IPS-15b (cell line): ENCODE measurements at regions not wholly inside any gene's neighbourhood (a gene's known extent, or its start where the extent isn't known, plus 50 kb on each side); places are given as distances from the start of the nearest gene placed in this dataset.

Source experiments
- H3K27me3 ChIP-seq: one replicate; pipeline ENCODE4 v1.6.1; 2013; ENCODE audit warnings: low read length; ENCODE audit not compliant: control insufficient read depth, insufficient read depth
- H3K36me3 ChIP-seq: one replicate; pipeline ENCODE4 v1.6.1; 2013; ENCODE audit warnings: low read length; ENCODE audit not compliant: control insufficient read depth, insufficient read depth
- H3K4me1 ChIP-seq: one replicate; pipeline ENCODE4 v1.6.1; 2013; ENCODE audit warnings: mild to moderate bottlenecking, low read length; ENCODE audit not compliant: control insufficient read depth, insufficient read depth
- H3K4me3 ChIP-seq: one replicate; pipeline ENCODE4 v1.5.1; 2013; ENCODE audit warnings: low read depth, low read length
- H3K9ac ChIP-seq: one replicate; pipeline ENCODE4 v1.6.1; 2013; ENCODE audit warnings: low read depth, mild to moderate bottlenecking, low read length
- H3K9me3 ChIP-seq: one replicate; pipeline ENCODE4 v1.6.1; 2013; ENCODE audit warnings: mild to moderate bottlenecking, low read length; ENCODE audit not compliant: control insufficient read depth, insufficient read depth

DNA sequence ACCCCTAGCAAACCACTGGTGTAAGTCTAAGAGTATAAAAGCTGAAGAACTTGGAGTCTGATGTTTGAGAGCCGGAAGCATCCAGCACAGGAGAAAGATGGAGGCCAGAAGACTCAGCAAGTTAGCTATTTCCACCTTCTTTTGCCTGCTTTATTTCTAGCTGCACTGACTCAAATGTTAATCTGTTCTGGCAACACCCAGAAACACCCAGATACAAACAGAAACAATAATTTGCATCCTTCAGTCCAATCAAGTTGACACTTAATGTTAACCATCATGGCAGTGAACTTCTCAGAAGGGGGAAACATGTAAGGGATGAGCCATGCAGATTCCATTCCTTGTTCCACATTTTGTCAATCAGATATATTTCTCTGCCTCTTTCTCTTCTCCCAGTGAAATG is 101.8 kb upstream of the FERD3L start:
- Histone ChIP-seq H3K9me3 (no peaks in the 10 kb centered on the region), H3K4me3 (no peak overlapping the region), H3K27me3 (no peaks in the 10 kb centered on the region), H3K36me3 (no peaks in the 10 kb centered on the region), H3K9ac (no peak overlapping the region), H3K4me1 (no peaks in the 10 kb centered on the region)

DNA sequence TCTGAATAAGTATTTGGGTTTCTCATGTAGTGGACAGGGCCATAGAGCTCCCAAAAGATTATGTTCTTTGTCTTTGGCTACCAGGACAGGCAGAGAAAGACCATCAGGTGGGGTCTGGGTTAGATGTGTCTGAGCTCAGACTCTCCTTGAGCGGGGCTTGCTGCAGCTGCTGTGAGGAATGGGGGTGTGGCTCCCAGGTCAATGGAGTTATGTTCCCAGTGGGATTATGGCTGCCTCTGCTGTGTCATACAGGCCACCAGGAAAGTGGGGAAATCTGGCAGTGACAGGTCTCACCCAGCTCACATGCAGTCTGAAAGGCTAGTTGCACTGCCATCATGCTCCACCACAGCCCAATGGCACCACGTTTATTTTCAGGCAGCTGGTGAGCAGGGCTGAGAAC is 97.0 kb upstream of the FERD3L start:
- H3K27me3 ChIP-seq = no peaks in the 10 kb centered on the region
- no peak overlapping the region for H3K4me3 ChIP-seq
- H3K4me1 ChIP-seq = no peaks in the 10 kb centered on the region
- no peak overlapping the region for H3K9ac ChIP-seq
- H3K36me3 ChIP-seq = no peaks in the 10 kb centered on the region
- H3K9me3 ChIP-seq = no peaks in the 10 kb centered on the region

DNA sequence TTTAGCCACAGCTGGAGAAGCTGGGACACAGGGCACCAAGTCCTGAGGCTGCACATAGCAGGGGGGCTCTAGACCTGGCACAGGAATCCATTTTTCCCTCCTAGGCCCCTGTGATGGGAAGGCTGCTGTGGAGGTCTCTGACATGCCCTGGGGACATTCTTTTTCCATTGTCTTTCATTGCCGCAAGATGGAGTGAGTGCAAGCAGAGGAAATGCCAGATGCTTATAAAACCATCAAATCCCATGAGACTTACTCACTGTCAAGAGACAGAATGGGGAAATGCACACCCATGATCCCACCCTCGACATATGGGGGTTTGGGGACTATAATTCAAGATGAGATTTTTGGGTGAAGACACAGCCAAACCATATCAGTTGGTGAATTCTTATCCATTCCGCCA is 94.7 kb upstream of the FERD3L start:
- H3K9me3 ChIP-seq = no peaks in the 10 kb centered on the region
- H3K4me1 ChIP-seq = no peaks in the 10 kb centered on the region
- no peak overlapping the region for H3K4me3 ChIP-seq
- H3K36me3 ChIP-seq = no peaks in the 10 kb centered on the region
- no peaks in the 10 kb centered on the region for H3K27me3 ChIP-seq
- H3K9ac ChIP-seq = no peak overlapping the region

DNA sequence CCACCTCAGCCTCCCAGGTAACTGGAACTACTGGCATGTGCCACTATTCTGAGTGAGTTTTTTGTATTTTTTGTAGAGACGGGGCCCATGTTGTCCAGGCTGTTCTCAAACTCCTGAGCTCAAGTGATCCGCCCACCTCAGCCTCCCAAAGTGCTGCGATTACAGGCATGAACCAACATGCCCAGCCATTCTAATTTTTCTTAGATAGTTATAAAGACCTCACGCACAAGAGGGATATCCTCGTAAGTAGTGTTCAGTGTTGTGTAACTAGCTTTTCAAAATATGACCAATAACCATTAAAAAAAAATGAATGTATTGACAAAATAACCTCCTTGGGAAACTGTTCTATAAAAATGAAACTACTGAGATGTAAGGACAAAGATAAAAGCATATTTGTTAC is 90.5 kb upstream of the FERD3L start:
- no peaks in the 10 kb centered on the region for H3K27me3 ChIP-seq
- H3K4me3 ChIP-seq = no peak overlapping the region
- H3K9ac ChIP-seq = no peak overlapping the region
- no peaks in the 10 kb centered on the region for H3K36me3 ChIP-seq
- no peaks in the 10 kb centered on the region for H3K4me1 ChIP-seq
- H3K9me3 ChIP-seq = no peaks in the 10 kb centered on the region

DNA sequence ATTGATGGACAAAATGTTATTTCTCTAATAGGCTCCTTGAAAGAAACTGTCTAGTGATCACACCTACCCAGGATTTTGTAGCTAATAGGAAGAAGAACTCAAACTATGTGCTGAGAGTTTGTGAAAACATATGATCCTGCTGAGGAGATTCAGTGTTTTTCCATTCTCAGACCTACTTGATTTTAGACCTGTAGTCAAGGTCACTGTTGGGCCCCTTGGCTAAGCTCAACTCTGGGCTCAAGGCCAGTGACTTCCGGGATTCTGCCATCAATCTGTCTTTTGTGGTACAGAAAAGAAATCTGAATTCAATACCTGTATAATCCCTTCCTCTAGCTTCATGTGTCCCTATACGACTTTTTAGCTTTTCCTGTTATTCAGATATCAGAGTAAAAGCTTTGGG is 79.7 kb upstream of the FERD3L start:
- H3K4me3 ChIP-seq = no peak overlapping the region
- H3K9me3 ChIP-seq = no peaks in the 10 kb centered on the region
- H3K36me3 ChIP-seq = no peaks in the 10 kb centered on the region
- no peak overlapping the region for H3K9ac ChIP-seq
- H3K4me1 ChIP-seq = no peaks in the 10 kb centered on the region
- H3K27me3 ChIP-seq = no peaks in the 10 kb centered on the region

DNA sequence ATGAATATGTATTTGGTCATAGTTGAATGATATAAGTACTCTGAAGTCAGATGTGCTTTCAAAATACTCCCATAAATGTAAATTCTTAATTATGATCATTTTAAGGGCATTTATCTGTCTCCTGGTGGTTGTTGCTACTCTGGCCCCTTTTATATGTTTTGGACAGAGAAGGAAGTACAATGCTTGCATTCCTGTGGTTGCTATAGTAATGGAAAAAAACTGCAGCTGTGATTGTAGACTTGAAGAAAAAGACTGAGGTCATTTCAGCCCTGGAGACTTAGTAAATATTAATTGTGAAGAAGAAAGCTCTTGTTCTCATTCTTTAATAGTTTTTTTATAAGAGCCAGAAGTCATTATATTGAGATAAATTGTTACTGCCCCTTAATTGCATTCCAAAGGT is 70.2 kb upstream of the FERD3L start:
- no peak overlapping the region for H3K9ac ChIP-seq
- H3K4me3 ChIP-seq = no peak overlapping the region
- no peaks in the 10 kb centered on the region for H3K4me1 ChIP-seq
- H3K27me3 ChIP-seq = no peaks in the 10 kb centered on the region
- no peaks in the 10 kb centered on the region for H3K36me3 ChIP-seq
- H3K9me3 ChIP-seq = no peaks in the 10 kb centered on the region

DNA sequence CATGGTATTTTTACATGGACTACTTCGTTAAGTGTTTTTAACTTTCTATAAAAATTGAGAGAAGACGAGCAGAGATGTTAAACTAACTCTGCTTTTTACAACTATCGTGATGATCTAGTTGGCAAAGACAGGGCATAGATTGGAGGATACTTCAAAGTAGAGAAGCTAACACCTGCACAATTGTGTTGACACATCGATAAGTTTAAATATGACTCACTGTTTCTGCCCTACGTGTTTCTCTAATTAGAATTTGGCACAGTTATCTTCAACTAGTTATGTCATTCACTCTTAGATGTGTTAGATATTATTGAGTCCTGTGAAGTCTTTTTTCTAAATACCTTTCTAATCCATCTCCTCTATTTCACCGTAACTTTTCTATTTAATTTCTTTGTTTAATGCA is 68.5 kb upstream of the FERD3L start:
- Histone ChIP-seq H3K27me3 (no peaks in the 10 kb centered on the region), H3K4me3 (no peak overlapping the region), H3K9ac (no peak overlapping the region), H3K36me3 (no peaks in the 10 kb centered on the region), H3K9me3 (no peaks in the 10 kb centered on the region), H3K4me1 (no peaks in the 10 kb centered on the region)

DNA sequence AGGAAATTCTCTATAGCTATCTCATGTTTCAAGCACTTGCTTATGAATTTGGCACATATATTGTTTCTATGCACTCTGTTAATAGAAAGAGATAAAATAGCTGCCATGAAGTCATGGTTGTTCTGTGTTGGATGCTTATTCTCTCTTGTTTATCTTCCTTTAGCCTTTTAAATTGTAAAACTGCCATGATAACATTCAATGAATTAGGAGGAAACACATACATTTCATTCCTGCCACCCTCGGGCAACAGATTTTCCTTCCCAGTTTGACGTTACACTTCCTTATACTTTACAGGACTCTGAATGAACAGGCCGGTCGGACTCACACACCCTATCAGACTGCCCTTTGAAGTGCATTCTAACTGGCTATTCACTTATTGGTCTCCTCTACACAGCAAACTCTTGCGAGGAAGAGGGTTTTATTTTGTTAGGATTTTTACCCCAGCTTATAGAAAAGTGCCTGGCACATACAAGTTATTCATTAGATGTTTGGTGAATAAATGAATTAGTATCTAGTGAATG is 65.7 kb upstream of the FERD3L start:
- H3K27me3 ChIP-seq = no peaks in the 10 kb centered on the region
- no peaks in the 10 kb centered on the region for H3K36me3 ChIP-seq
- H3K9me3 ChIP-seq = no peaks in the 10 kb centered on the region
- H3K9ac ChIP-seq = no peak overlapping the region
- no peak overlapping the region for H3K4me3 ChIP-seq
- H3K4me1 ChIP-seq = no peaks in the 10 kb centered on the region

DNA sequence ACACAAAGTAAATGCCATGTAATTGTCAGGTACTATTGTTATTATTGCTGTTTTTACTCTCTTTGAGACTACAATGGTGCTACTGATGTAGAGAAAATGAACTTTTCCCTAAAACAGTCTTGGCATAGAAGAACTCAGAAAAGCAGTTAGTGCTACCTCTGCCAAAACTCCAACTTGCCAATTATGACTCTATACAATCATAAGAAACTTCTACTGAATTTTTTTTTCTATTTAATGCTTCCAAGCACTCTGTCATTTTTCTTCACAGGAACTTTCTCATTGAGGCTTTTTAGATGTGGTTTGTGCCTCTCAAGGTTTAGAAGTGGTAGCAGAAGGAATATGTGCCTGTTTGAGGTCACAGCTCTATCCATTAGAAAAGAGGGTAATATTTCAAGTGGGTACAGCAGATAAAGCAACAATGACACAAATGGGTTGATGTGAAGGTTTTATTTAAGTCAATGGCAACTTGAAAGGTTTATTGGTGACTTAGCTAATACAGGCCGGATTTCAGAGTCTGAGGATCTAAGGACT is 64.0 kb upstream of the FERD3L start:
- H3K36me3 ChIP-seq = no peaks in the 10 kb centered on the region
- H3K4me1 ChIP-seq = no peaks in the 10 kb centered on the region
- no peak overlapping the region for H3K9ac ChIP-seq
- H3K9me3 ChIP-seq = no peaks in the 10 kb centered on the region
- H3K27me3 ChIP-seq = no peaks in the 10 kb centered on the region
- H3K4me3 ChIP-seq = no peak overlapping the region

DNA sequence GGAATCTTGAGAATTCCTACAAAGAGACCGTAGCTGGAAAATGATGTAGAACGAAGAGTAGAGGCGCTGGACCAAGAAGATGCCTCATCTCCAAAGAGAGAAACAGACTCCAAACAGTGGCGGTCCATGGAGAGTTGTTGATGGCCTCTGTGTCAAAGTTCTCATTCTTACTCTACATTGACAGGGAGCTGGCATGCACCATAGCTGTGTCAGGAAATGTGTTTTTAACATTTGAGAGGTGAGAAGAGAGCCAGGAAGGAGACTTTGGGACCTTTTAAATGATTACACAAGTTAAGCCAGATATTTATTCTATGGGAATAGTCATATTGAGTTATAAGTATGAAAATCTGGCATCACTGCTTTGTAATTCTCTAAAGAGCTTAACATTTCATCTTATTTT is 61.5 kb upstream of the FERD3L start:
- Histone ChIP-seq H3K4me1 (no peaks in the 10 kb centered on the region), H3K9me3 (no peaks in the 10 kb centered on the region), H3K27me3 (no peaks in the 10 kb centered on the region)

DNA sequence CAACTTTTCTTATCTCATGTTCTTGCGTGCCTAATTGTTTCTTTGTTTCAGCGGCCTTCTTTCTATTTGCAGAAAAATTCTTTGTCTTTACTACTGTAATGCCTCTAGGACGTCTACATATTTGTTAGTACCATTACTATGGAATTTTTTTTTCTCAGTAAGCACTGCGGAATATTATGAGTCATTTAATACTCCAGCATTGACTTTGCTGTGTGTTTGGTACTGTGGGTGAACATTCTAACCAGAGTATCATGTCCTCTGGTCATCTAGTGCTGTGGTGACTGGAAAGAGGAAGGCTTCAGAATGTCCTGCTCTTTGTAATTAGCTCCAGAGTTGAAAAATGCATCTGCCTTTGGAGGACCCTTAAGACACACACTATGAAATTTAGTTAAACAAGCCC is 58.5 kb upstream of the FERD3L start:
- H3K27me3 ChIP-seq = no peaks in the 10 kb centered on the region
- H3K4me1 ChIP-seq = no peaks in the 10 kb centered on the region
- H3K9ac ChIP-seq = no peak overlapping the region
- no peak overlapping the region for H3K4me3 ChIP-seq
- no peaks in the 10 kb centered on the region for H3K9me3 ChIP-seq
- H3K36me3 ChIP-seq = no peaks in the 10 kb centered on the region

More for the DNA sequence above, 61.5 kb upstream of the FERD3L start:
- Histone ChIP-seq H3K9ac (no peak overlapping the region), H3K4me3 (no peak overlapping the region), H3K36me3 (no peaks in the 10 kb centered on the region)

DNA sequence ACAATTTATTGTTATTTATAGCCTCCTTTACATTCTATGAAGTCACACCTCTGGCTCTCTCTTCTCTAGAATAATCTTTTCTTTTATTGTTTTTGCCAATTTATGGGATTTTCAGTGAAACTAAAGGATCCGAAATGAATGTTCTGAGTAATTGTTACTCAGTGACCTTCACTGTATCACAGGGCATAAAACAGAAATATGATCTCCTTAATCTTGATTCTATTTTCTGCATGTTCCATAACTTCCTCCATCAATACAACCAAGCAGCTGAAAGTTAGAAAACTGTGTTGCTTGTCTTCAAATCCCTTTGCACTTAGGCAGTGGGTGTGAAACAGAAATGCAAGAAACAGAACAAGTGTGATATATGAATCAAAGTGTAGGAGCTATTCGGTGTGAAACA is 57.4 kb upstream of the FERD3L start:
- Histone ChIP-seq H3K36me3 (no peaks in the 10 kb centered on the region), H3K4me3 (no peak overlapping the region), H3K27me3 (no peaks in the 10 kb centered on the region), H3K9ac (no peak overlapping the region), H3K4me1 (no peaks in the 10 kb centered on the region), H3K9me3 (no peaks in the 10 kb centered on the region)
